Cardiac muscle cell (in vitro differentiated cells and primary cell): ENCODE measurements at regions not wholly inside any gene's neighbourhood (a gene's known extent, or its start where the extent isn't known, plus 50 kb on each side); places are given as distances from the start of the nearest gene placed in this dataset.
"Not testable (repeated sequence)": the region's sequence is repeated elsewhere in the genome, so short reads cannot be mapped to it uniquely, and the experiment has no call there.

Experiments used
- DNase-seq, 2 donors: peaks; one replicate each; pipeline versions ENCODE4 v3.0.0 to v3.0.0-alpha.2; 2010 to 2017; ENCODE audit warnings: low read depth in 1 of 2, low spot score in 1 of 2
- H3K27ac ChIP-seq: fragments of 200-600 bp; sonication (generic); 2 replicates; pipeline ENCODE4 v1.5.1; 2016
- H3K27me3 ChIP-seq: fragments of 200-600 bp; sonication (generic); 2 replicates; pipeline ENCODE4 v1.6.0; 2016; ENCODE audit warnings: control low read depth
- H3K36me3 ChIP-seq: fragments of 200-600 bp; sonication (generic); 2 replicates; pipeline ENCODE4 v1.5.1; 2016; ENCODE audit warnings: control low read depth
- H3K4me1 ChIP-seq: fragments of 200-600 bp; sonication (generic); 2 replicates; pipeline ENCODE4 v1.8.1; 2017; ENCODE audit warnings: low read depth, mild to moderate bottlenecking, mixed run types
- H3K4me3 ChIP-seq: fragments of 200-600 bp; sonication (generic); 2 replicates; pipeline ENCODE4 v1.5.1; 2016; ENCODE audit warnings: mild to moderate bottlenecking
- H3K9me3 ChIP-seq: fragments of 200-600 bp; sonication (generic); 2 replicates; pipeline ENCODE4 v1.5.1; 2017; ENCODE audit warnings: low read depth, mild to moderate bottlenecking, control low read depth
- TF ChIP-seq, protein P1 (sequence below): IDR thresholded peaks from 2 replicates; pipeline ENCODE4 v1.5.1; 2012; ENCODE audit warnings: low read depth, mild to moderate bottlenecking, low read length

GRCh38 chr9:115689331-115689730 is 464.3 kb upstream of the PAPPA start:
- Histone ChIP-seq H3K9me3 (no peaks in the 10 kb centered on the region), H3K4me3 (no peak overlapping the region)

DNA sequence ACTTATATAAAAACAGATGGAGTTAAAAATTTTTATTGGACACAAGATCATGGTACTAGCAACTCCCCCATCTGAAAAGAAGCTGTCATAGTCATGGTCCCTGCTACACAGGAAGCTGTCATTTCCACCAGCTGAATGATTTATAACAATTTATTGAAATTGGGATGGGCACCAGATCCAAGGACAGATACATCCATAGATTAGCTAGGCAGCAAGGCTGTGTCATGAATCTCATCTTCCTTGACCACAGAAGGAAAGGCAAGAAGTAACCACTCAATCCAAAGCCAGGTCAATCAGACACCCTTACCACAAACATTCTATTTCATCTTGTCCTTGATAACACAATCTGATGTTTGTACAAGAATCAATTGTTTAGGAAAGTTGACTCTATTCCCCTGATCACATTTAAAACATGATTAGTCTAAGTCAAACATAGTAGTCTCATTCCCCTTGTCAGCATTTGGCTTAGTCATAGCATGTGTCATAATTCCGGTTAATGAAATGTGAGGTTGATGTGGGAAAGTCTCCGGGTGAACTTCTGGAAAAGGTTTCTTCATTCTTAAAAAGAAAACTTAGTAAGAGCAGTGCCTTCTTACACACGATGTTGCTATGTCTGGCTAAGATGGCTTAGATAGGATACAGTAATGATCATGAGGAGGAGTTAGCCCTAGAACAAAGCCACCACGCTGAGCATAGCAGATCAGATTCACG is 462.6 kb upstream of the PAPPA start:
- TF ChIP-seq, protein P1, sequence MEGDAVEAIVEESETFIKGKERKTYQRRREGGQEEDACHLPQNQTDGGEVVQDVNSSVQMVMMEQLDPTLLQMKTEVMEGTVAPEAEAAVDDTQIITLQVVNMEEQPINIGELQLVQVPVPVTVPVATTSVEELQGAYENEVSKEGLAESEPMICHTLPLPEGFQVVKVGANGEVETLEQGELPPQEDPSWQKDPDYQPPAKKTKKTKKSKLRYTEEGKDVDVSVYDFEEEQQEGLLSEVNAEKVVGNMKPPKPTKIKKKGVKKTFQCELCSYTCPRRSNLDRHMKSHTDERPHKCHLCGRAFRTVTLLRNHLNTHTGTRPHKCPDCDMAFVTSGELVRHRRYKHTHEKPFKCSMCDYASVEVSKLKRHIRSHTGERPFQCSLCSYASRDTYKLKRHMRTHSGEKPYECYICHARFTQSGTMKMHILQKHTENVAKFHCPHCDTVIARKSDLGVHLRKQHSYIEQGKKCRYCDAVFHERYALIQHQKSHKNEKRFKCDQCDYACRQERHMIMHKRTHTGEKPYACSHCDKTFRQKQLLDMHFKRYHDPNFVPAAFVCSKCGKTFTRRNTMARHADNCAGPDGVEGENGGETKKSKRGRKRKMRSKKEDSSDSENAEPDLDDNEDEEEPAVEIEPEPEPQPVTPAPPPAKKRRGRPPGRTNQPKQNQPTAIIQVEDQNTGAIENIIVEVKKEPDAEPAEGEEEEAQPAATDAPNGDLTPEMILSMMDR: no peak
- no peaks in the 10 kb centered on the region for H3K4me1 ChIP-seq
- no peak overlapping the region for H3K4me3 ChIP-seq
- no peaks in the 10 kb centered on the region for H3K36me3 ChIP-seq
- no peaks in the 10 kb centered on the region for H3K27me3 ChIP-seq
- peak in 1 of 2 donors; percentile 94 for DNase-seq
- no peaks in the 10 kb centered on the region for H3K9me3 ChIP-seq
- no peak overlapping the region for H3K27ac ChIP-seq

More at GRCh38 chr9:115689331-115689730, 464.3 kb upstream of the PAPPA start:
- Histone ChIP-seq H3K36me3 (no peaks in the 10 kb centered on the region), H3K27ac (no peak overlapping the region), H3K4me1 (no peaks in the 10 kb centered on the region), H3K27me3 (no peaks in the 10 kb centered on the region)
- no peak for DNase-seq
- TF ChIP-seq, protein P1: no peak

DNA sequence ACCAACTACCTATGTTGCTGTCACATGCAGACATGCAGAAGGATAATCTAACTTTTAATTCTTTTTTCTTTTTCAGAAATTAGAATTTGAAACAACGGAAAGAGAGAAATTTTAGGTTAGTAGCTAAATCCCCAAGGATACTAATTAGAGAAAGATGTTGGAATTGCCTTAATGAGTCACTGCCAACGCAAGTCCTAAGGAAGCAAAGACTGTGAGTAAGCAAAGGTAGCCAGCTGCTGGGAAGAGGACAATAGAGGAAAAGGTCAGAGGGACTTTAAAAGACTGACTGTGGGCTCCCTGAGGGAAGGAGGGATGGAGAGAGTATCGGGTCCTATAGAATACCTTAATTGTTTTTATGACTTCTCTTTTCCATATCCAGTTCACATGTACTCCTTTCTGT is 461.9 kb upstream of the PAPPA start:
- TF ChIP-seq, protein P1: no peak
- H3K4me3 ChIP-seq: no peak overlapping the region
- no peaks in the 10 kb centered on the region for H3K27me3 ChIP-seq
- no peak overlapping the region for H3K27ac ChIP-seq
- no peaks in the 10 kb centered on the region for H3K36me3 ChIP-seq
- H3K9me3 ChIP-seq: no peaks in the 10 kb centered on the region
- no peaks in the 10 kb centered on the region for H3K4me1 ChIP-seq
- DNase-seq: peak in 1 of 2 donors; percentile 67

- not testable (repeated sequence) for H3K36me3 ChIP-seq, H3K27ac ChIP-seq, DNase-seq, H3K27me3 ChIP-seq, H3K4me1 ChIP-seq, H3K4me3 ChIP-seq, H3K9me3 ChIP-seq
These were observed 460.7 kb upstream of the PAPPA start for GRCh38 chr9:115692868-115693267.

DNA sequence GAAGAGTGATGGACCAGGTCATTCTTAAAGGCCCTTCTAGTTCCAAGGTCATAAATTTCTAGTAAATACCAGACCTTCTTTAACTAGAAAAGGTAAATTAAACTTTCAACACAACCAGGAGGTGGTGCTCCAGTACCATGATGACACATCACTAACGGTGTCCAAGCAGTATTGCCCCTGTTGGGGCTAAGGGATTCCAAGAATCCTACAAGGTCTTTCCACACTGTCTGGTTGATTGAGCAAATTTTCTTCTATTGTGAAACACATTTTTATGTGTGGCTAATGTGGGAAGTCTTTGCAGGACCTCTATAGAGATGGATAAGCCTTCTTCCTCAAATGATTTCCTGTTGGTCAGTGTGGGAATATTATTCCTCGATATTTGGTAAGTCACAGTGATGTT is 459.6 kb upstream of the PAPPA start:
- peak; percentile 22 to 97 for DNase-seq
- TF ChIP-seq, protein P1: peak; percentile 47

DNA sequence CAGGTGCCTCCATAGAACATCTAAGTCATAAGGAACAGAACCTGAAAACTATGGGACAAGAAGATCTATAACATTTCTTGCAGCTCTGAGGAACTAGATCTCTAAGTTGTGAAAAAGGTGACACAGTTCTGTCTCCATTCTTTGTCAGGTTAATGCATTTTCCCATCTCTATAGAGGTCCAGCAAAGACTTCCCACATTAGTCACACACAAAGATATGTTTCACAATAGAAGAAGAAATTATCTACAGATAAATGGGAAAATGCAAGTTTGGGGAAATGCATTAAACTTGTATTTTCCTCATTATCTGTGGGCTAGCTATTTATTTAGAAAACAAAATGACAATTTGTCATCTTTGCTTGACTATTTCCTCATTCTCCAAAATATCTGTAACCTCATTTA is 458.6 kb upstream of the PAPPA start:
- H3K4me3 ChIP-seq: no peak overlapping the region
- no peaks in the 10 kb centered on the region for H3K36me3 ChIP-seq
- H3K4me1 ChIP-seq: no peaks in the 10 kb centered on the region
- H3K27me3 ChIP-seq: no peaks in the 10 kb centered on the region
- TF ChIP-seq, protein P1: no peak
- H3K9me3 ChIP-seq: no peaks in the 10 kb centered on the region
- H3K27ac ChIP-seq: no peak overlapping the region
- DNase-seq: no peak

More for the DNA sequence above, 459.6 kb upstream of the PAPPA start:
- Histone ChIP-seq H3K36me3 (no peaks in the 10 kb centered on the region), H3K9me3 (no peaks in the 10 kb centered on the region), H3K4me3 (no peak overlapping the region), H3K4me1 (no peaks in the 10 kb centered on the region), H3K27me3 (no peaks in the 10 kb centered on the region), H3K27ac (no peak overlapping the region)
